Astrocyte (in vitro differentiated cells and primary cell): ENCODE measurements at regions not wholly inside any gene's neighbourhood (a gene's known extent, or its start where the extent isn't known, plus 50 kb on each side); places are given as distances from the start of the nearest gene placed in this dataset.
"Not testable (repeated sequence)": the region's sequence is repeated elsewhere in the genome, so short reads cannot be mapped to it uniquely, and the experiment has no call there.

ENCODE experiments used
- DNase-seq: peaks from one replicate; pipeline ENCODE4 v3.0.0-alpha.2; 2010; ENCODE audit warnings: low read depth
- FAIRE-seq: peaks from 2 replicates; lab custom pipeline; 2011; peaks lifted over from hg19 to GRCh38; lab: Jason Lieb, UNC
- H2AFZ ChIP-seq: 2 replicates; pipeline ENCODE4 v1.6.0; 2012; ENCODE audit warnings: low read depth, low read length, inconsistent platforms
- H3K27ac ChIP-seq: 2 replicates; pipeline ENCODE4 v1.5.1; 2011; ENCODE audit warnings: low read depth, low read length, inconsistent platforms
- H3K27me3 ChIP-seq: 2 replicates; pipeline ENCODE4 v1.6.0; 2011; ENCODE audit warnings: low read length, inconsistent platforms; ENCODE audit not compliant: insufficient read depth
- H3K36me3 ChIP-seq: 2 replicates; pipeline ENCODE4 v1.5.1; 2011; ENCODE audit warnings: low read length, inconsistent platforms; ENCODE audit not compliant: insufficient read depth
- H3K4me1 ChIP-seq: 2 replicates; pipeline ENCODE4 v1.5.1; 2011; ENCODE audit warnings: low read length, inconsistent platforms; ENCODE audit not compliant: insufficient read depth
- H3K4me2 ChIP-seq: 2 replicates; pipeline ENCODE4 v1.6.0; 2012; ENCODE audit warnings: low read length, inconsistent platforms
- H3K4me3 ChIP-seq: 2 replicates; pipeline ENCODE4 v1.5.1; 2011; ENCODE audit warnings: low read depth, mild to moderate bottlenecking, low read length, inconsistent platforms; ENCODE audit not compliant: insufficient read depth
- H3K79me2 ChIP-seq: 2 replicates; pipeline ENCODE4 v1.6.0; 2012; ENCODE audit warnings: mild to moderate bottlenecking, low read length, inconsistent platforms; ENCODE audit not compliant: insufficient read depth
- H3K9ac ChIP-seq: 2 replicates; pipeline ENCODE4 v1.6.0; 2012; ENCODE audit warnings: mild to moderate bottlenecking, low read length, inconsistent platforms
- H3K9me3 ChIP-seq: 2 replicates; pipeline ENCODE4 v1.5.1; 2012; ENCODE audit warnings: low read depth, mild to moderate bottlenecking, low read length, inconsistent platforms; ENCODE audit not compliant: insufficient read depth
- H4K20me1 ChIP-seq: 2 replicates; pipeline ENCODE4 v1.6.0; 2012; ENCODE audit warnings: low read length, inconsistent platforms; ENCODE audit not compliant: insufficient read depth
- H3K27ac Mint-ChIP-seq: one replicate; pipeline ENCODE4 v1.8.0; 2021; ENCODE audit warnings: mild to moderate bottlenecking, mixed read lengths; ENCODE audit not compliant: unreplicated experiment
- H3K27me3 Mint-ChIP-seq: one replicate; pipeline ENCODE4 v1.8.0; 2021; ENCODE audit warnings: low read depth, mixed read lengths; ENCODE audit not compliant: unreplicated experiment
- H3K36me3 Mint-ChIP-seq: one replicate; pipeline ENCODE4 v1.8.0; 2021; ENCODE audit warnings: low read depth, mixed read lengths; ENCODE audit not compliant: unreplicated experiment
- H3K4me1 Mint-ChIP-seq: one replicate; pipeline ENCODE4 v1.8.0; 2021; ENCODE audit warnings: low read depth, mixed read lengths; ENCODE audit not compliant: unreplicated experiment
- H3K4me3 Mint-ChIP-seq: one replicate; pipeline ENCODE4 v1.8.0; 2021; ENCODE audit warnings: mild to moderate bottlenecking, moderate library complexity, mixed read lengths; ENCODE audit not compliant: unreplicated experiment
- H3K9me3 Mint-ChIP-seq: one replicate; pipeline ENCODE4 v1.8.0; 2021; ENCODE audit warnings: mild to moderate bottlenecking, mixed read lengths; ENCODE audit not compliant: unreplicated experiment
- EZH2 ChIP-seq: IDR thresholded peaks from 2 replicates; pipeline ENCODE4 v1.6.1; 2012; ENCODE audit warnings: mild to moderate bottlenecking, low read length, inconsistent platforms; ENCODE audit not compliant: insufficient read depth
- TF ChIP-seq, protein P1 (sequence below): IDR thresholded peaks from 2 replicates; pipeline ENCODE4 v1.5.1; 2011; ENCODE audit warnings: low read depth, mild to moderate bottlenecking, inconsistent platforms, low read length, moderate library complexity; ENCODE audit not compliant: insufficient read depth

DNA sequence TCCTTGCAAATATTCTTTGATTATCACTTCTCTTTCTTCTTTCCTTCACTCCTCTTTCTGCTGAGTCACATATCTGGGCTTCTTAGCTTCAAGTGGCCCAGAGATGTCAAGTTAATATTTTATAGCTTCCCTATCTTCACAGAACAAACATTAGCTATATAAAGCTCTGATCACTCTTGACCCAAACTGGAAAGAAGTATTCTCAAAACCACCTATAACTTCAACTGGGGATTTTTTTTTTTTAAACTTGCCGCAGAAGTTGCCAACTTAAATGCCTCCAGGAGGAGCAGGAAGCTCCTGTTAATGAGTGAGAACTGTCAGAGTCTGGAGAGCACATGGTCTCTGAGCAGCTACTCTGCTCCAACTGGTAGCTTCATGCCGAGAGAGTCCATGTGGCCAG lies 233.3 kb upstream of the EDNRA start:
- Histone ChIP-seq H3K36me3 (no peaks in the 10 kb centered on the region), H3K27ac (no peak overlapping the region), H3K4me3 (no peak overlapping the region), H3K4me1 (no peaks in the 10 kb centered on the region), H4K20me1 (no peaks in the 10 kb centered on the region), H3K9me3 (no peaks in the 10 kb centered on the region), H3K4me2 (no peak overlapping the region), H3K9ac (no peak overlapping the region), H3K27me3 (no peaks in the 10 kb centered on the region), H3K79me2 (no peaks in the 10 kb centered on the region), H2AFZ (no peak overlapping the region)
- Mint-ChIP-seq H3K27me3 (no peaks in the 10 kb centered on the region), H3K36me3 (no peaks in the 10 kb centered on the region), H3K4me3 (no peak overlapping the region), H3K4me1 (peaks cover 4% of the 10 kb centered on the region), H3K27ac (peak overlapping the region; percentile 43), H3K9me3 (no peaks in the 10 kb centered on the region)
- no peak for TF ChIP-seq EZH2
- TF ChIP-seq, protein P1, sequence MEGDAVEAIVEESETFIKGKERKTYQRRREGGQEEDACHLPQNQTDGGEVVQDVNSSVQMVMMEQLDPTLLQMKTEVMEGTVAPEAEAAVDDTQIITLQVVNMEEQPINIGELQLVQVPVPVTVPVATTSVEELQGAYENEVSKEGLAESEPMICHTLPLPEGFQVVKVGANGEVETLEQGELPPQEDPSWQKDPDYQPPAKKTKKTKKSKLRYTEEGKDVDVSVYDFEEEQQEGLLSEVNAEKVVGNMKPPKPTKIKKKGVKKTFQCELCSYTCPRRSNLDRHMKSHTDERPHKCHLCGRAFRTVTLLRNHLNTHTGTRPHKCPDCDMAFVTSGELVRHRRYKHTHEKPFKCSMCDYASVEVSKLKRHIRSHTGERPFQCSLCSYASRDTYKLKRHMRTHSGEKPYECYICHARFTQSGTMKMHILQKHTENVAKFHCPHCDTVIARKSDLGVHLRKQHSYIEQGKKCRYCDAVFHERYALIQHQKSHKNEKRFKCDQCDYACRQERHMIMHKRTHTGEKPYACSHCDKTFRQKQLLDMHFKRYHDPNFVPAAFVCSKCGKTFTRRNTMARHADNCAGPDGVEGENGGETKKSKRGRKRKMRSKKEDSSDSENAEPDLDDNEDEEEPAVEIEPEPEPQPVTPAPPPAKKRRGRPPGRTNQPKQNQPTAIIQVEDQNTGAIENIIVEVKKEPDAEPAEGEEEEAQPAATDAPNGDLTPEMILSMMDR, result no peak
- DNase-seq (no peak), FAIRE-seq (no peak)

GRCh38 chr4:147250062-147250461 lies 230.8 kb upstream of the EDNRA start:
- H3K9me3 Mint-ChIP-seq, result no peaks in the 10 kb centered on the region
- no peak overlapping the region for H3K9ac ChIP-seq
- TF ChIP-seq EZH2, result no peak
- TF ChIP-seq, protein P1, result no peak
- no peaks in the 10 kb centered on the region for H3K36me3 Mint-ChIP-seq
- H3K4me1 ChIP-seq, result no peaks in the 10 kb centered on the region
- peaks cover 4% of the 10 kb centered on the region for H3K4me1 Mint-ChIP-seq
- no peak overlapping the region for H3K27ac ChIP-seq
- H3K79me2 ChIP-seq, result no peaks in the 10 kb centered on the region
- no peaks in the 10 kb centered on the region for H3K36me3 ChIP-seq
- H4K20me1 ChIP-seq, result no peaks in the 10 kb centered on the region
- H3K9me3 ChIP-seq, result no peaks in the 10 kb centered on the region
- H3K4me3 Mint-ChIP-seq, result no peak overlapping the region
- H2AFZ ChIP-seq, result no peak overlapping the region
- DNase-seq, result no peak
- FAIRE-seq, result no peak
- H3K27me3 Mint-ChIP-seq, result no peaks in the 10 kb centered on the region
- H3K27ac Mint-ChIP-seq, result no peak overlapping the region
- no peak overlapping the region for H3K4me3 ChIP-seq
- no peak overlapping the region for H3K4me2 ChIP-seq
- no peaks in the 10 kb centered on the region for H3K27me3 ChIP-seq

DNA sequence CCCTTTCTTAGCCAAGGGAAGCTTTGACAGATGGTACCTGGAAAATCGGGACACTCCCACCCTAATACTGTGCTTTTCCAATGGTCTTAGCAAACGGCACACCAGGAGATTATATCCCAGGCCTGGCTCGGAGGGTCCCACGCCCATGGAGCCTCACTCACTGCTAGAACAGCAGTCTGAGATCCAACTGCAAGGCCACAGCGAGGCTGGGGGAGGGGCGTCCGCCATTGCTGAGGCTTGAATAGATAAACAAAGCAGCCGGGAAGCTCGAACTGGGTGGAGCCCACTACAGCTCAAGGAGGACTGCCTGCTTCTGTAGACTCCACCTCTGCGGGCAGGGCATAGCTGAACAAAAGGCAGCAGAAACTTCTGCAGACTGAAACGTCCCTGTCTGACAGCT lies 225.6 kb upstream of the EDNRA start:
- H3K4me3 Mint-ChIP-seq, H3K4me2 ChIP-seq, H3K36me3 Mint-ChIP-seq, H3K27me3 ChIP-seq, H2AFZ ChIP-seq, H3K4me3 ChIP-seq, H3K9me3 ChIP-seq, H3K79me2 ChIP-seq, H3K4me1 Mint-ChIP-seq, FAIRE-seq, H3K9ac ChIP-seq, H3K27ac ChIP-seq, H3K27me3 Mint-ChIP-seq, H3K36me3 ChIP-seq, H3K4me1 ChIP-seq, H4K20me1 ChIP-seq, H3K27ac Mint-ChIP-seq, H3K9me3 Mint-ChIP-seq, DNase-seq: not testable (repeated sequence)

DNA sequence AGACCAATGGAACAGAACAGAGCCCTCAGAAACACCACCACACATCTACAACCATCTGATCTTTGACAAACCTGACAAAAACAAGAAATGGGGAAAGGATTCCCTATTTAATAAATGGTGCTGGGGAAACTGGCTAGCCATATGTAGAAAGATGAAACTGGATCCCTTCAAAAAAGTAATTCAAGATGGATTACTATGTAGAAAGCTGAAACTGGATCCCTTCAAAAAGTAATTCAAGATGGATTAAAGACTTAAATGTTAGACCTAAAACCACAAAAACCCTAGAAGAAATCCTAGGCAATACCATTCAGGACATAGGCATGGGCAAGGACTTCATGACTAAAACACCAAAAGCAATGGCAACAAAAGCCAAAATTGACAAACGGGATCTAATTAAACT lies 221.6 kb upstream of the EDNRA start:
- not testable (repeated sequence) for H3K27ac Mint-ChIP-seq, H3K4me1 ChIP-seq, H3K36me3 Mint-ChIP-seq, H3K4me1 Mint-ChIP-seq, H3K36me3 ChIP-seq, H3K4me2 ChIP-seq, H3K9me3 ChIP-seq, H3K27ac ChIP-seq, FAIRE-seq, H3K4me3 ChIP-seq, H3K9ac ChIP-seq, H3K4me3 Mint-ChIP-seq, H3K27me3 Mint-ChIP-seq, H3K79me2 ChIP-seq, H2AFZ ChIP-seq, H3K9me3 Mint-ChIP-seq, H3K27me3 ChIP-seq, H4K20me1 ChIP-seq, DNase-seq
